ENCODE measurements at regions not wholly inside any gene's neighbourhood (a gene's known extent, or its start where the extent isn't known, plus 50 kb on each side); places are given as distances from the start of the nearest gene placed in this dataset.

- H3K4me3 ChIP-seq (ENCODE audit: low read depth, poor library complexity, severe bottlenecking), result no peak overlapping the region
- DNase-seq (ENCODE audit: low spot score in 2 of 2), result no peak
- TF ChIP-seq, protein P1, sequence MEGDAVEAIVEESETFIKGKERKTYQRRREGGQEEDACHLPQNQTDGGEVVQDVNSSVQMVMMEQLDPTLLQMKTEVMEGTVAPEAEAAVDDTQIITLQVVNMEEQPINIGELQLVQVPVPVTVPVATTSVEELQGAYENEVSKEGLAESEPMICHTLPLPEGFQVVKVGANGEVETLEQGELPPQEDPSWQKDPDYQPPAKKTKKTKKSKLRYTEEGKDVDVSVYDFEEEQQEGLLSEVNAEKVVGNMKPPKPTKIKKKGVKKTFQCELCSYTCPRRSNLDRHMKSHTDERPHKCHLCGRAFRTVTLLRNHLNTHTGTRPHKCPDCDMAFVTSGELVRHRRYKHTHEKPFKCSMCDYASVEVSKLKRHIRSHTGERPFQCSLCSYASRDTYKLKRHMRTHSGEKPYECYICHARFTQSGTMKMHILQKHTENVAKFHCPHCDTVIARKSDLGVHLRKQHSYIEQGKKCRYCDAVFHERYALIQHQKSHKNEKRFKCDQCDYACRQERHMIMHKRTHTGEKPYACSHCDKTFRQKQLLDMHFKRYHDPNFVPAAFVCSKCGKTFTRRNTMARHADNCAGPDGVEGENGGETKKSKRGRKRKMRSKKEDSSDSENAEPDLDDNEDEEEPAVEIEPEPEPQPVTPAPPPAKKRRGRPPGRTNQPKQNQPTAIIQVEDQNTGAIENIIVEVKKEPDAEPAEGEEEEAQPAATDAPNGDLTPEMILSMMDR (IDR thresholded peaks at IDR 0.05), result no peak
- no peak for TF ChIP-seq POLR2A (IDR thresholded peaks at IDR 0.05)
- intact Hi-C loops (cut with DNase I; ENCODE audit: low total_unique reads), result no loop called here
- WGBS, 2 donors, result 73 to 75% methylated on average over 12 of the region's 12 CpGs
Measured at GRCh38 chr1:4495809-4496208, 158.6 kb upstream of the AJAP1 start.

- TF ChIP-seq, protein P1 (IDR thresholded peaks at IDR 0.05), result no peak
- TF ChIP-seq POLR2A (IDR thresholded peaks at IDR 0.05), result no peak
- intact Hi-C loops (cut with DNase I; ENCODE audit: low total_unique reads), result no loop called here
- DNase-seq (ENCODE audit: low spot score in 2 of 2), result no peak
- WGBS, 2 donors, result 94% methylated on average over 11 of the region's 11 CpGs
- no peak overlapping the region for H3K4me3 ChIP-seq (ENCODE audit: low read depth, poor library complexity, severe bottlenecking)
Measured at GRCh38 chr1:4500441-4500840, 154.0 kb upstream of the AJAP1 start.

DNA sequence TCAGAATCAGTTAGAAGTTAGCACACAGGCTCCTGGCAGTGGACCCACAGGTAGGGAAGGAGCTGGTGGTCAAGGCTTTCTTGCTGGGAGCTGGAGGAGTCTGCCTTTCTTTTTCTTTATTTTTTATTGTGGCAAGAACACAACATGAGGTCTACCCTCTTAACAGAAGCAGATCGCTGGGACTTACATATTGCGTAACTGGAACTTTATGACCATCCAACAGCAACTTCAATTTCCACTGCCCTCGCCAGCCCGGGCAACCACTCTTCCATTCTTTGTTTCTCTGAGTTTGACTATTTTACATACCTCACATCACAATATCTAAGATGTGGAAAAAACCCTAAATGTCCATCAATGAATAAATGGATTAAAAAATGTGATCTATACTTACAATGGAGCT is 147.8 kb upstream of the AJAP1 start:
- intact Hi-C loops (cut with DNase I; ENCODE audit: low total_unique reads), result no loop called here
- H3K4me3 ChIP-seq (ENCODE audit: low read depth, poor library complexity, severe bottlenecking), result no peak overlapping the region
- 77 to 81% methylated on average over 4 of the region's 4 CpGs for WGBS, 2 donors
- no peak for TF ChIP-seq POLR2A (IDR thresholded peaks at IDR 0.05)
- TF ChIP-seq, protein P1 (IDR thresholded peaks at IDR 0.05), result no peak
- no peak for DNase-seq (ENCODE audit: low spot score in 2 of 2)

DNA sequence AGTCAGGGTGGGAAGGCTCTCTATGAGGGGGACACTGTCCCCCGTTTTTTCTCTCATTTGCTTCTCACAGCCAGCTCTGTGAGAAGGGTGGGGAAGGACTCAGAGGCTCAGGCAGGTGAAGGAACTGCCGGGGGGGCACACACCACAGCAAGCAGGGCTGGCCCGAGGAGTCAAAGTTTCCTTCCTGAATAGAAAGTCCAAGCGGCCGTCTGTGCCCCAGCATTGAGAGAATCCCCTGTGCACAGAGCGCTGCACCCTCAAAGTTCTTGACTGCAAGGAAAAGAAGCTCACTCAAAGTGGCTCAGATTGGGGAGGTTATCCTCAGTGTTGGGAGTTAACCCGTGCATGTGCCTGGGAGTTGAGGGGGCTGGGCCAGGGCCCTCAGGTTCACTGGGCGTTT is 145.2 kb upstream of the AJAP1 start:
- TF ChIP-seq POLR2A (IDR thresholded peaks at IDR 0.05), result no peak
- TF ChIP-seq, protein P1 (IDR thresholded peaks at IDR 0.05), result no peak
- 62 to 68% methylated on average over 8 of the region's 8 CpGs for WGBS, 2 donors
- intact Hi-C loops (cut with DNase I; ENCODE audit: low total_unique reads), result no loop called here
- DNase-seq (ENCODE audit: low spot score in 2 of 2), result no peak
- no peak overlapping the region for H3K4me3 ChIP-seq (ENCODE audit: low read depth, poor library complexity, severe bottlenecking)

DNA sequence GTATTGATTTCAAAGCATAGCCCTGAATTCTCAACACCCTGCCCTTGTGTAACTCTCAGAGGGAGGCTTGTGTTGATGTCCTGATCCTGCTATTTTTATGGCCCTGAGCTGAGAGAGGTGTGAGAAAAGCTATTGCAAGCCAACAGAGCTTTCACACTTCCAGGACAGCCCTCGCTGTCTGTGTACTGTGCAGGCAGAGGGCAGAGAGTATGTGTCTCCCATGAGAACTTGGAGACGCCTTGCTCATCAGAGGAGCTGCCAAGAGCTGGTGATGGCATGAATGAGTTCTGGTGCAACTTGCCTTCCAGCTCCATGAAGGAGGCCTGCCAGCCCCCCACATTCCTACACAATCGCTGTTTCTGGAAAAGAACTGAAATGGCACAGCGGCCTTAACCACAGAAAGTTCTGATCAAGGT is 144.1 kb upstream of the AJAP1 start:
- H3K4me3 ChIP-seq (ENCODE audit: low read depth, poor library complexity, severe bottlenecking), result no peak overlapping the region
- TF ChIP-seq, protein P1 (IDR thresholded peaks at IDR 0.05), result no peak
- TF ChIP-seq POLR2A (IDR thresholded peaks at IDR 0.05), result no peak
- intact Hi-C loops (cut with DNase I; ENCODE audit: low total_unique reads), result no loop called here
- 41 to 54% methylated on average over 4 of the region's 4 CpGs for WGBS, 2 donors
- DNase-seq (ENCODE audit: low spot score in 2 of 2), result no peak

- H3K4me3 ChIP-seq (ENCODE audit: low read depth, poor library complexity, severe bottlenecking), result no peak overlapping the region
- no peak for TF ChIP-seq POLR2A (IDR thresholded peaks at IDR 0.05)
- TF ChIP-seq, protein P1 (IDR thresholded peaks at IDR 0.05), result no peak
- 88 to 93% methylated on average over 13 of the region's 13 CpGs for WGBS, 2 donors
- intact Hi-C loops (cut with DNase I; ENCODE audit: low total_unique reads), result no loop called here
- no peak for DNase-seq (ENCODE audit: low spot score in 2 of 2)
Measured at GRCh38 chr1:4511374-4511773, 143.0 kb upstream of the AJAP1 start.
